Epithelial cell of proximal tubule (primary cell): ENCODE measurements at regions not wholly inside any gene's neighbourhood (a gene's known extent, or its start where the extent isn't known, plus 50 kb on each side); places are given as distances from the start of the nearest gene placed in this dataset.

Experiments used
- DNase-seq: peaks from one replicate; pipeline ENCODE4 v3.0.0-alpha.2; 2011; ENCODE audit warnings: low read depth
- H3K4me3 ChIP-seq: 2 replicates; pipeline ENCODE4 v1.5.1; 2011; ENCODE audit warnings: low read depth, mild to moderate bottlenecking, low read length
- CTCF ChIP-seq: conservative IDR thresholded peaks from 2 replicates; pipeline ENCODE4 v1.5.1; 2012; ENCODE audit warnings: low read depth, mild to moderate bottlenecking, low read length

GRCh38 chr5:103821361-103821760 lies 258.8 kb upstream of the NUDT12 start:
- TF ChIP-seq CTCF = no peak
- DNase-seq = no peak
- no peak overlapping the region for H3K4me3 ChIP-seq

- H3K4me3 ChIP-seq = no peak overlapping the region
- peak; percentile 16 for DNase-seq
- peak; percentile 100 for TF ChIP-seq CTCF
Observed at GRCh38 chr5:103808464-103809106, 246.0 kb upstream of the NUDT12 start.

DNA sequence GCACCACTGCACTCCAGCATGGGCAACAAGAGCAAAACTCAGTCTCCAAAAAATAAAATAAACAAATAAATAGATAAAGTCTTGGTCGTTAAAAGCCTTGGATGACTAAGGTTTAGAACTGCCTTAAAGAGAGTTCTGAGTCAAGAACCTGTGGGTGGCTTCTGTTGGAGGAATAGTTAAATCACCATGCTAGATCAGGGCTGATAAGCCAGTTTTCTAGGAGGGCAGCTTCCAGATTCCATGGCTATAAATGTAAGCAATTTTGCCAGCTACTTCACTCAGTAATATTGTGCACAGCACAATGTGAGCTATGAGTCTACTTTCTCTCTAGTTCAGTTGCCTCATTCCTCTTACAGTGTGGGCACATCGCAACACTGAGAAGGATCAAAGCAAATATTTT lies 242.1 kb upstream of the NUDT12 start:
- no peak overlapping the region for H3K4me3 ChIP-seq
- no peak for DNase-seq
- no peak for TF ChIP-seq CTCF

- H3K4me3 ChIP-seq = no peak overlapping the region
- no peak for TF ChIP-seq CTCF
- DNase-seq = no peak
Observed at GRCh38 chr5:103801681-103802080, 239.1 kb upstream of the NUDT12 start.

GRCh38 chr5:103800741-103801495 lies 238.3 kb upstream of the NUDT12 start:
- no peak overlapping the region for H3K4me3 ChIP-seq
- DNase-seq = no peak
- TF ChIP-seq CTCF = no peak

- TF ChIP-seq CTCF = no peak
- no peak overlapping the region for H3K4me3 ChIP-seq
- DNase-seq = no peak
Observed at GRCh38 chr5:103793595-103794182, 231.1 kb upstream of the NUDT12 start.
